ENCODE measurements at regions not wholly inside any gene's neighbourhood (a gene's known extent, or its start where the extent isn't known, plus 50 kb on each side); places are given as distances from the start of the nearest gene placed in this dataset.

- DNase-seq (ENCODE audit: low read depth, low spot score) = no peak
- Histone ChIP-seq H3K9me3 (ENCODE audit: control insufficient read depth in 1 of 2, insufficient read depth in 1 of 2, low read depth in 1 of 2, low read length in 2 of 2) (no peaks in the 10 kb centered on the region), H3K79me2 (ENCODE audit: insufficient read depth, low read length) (no peaks in the 10 kb centered on the region), H4K20me1 (ENCODE audit: insufficient read depth) (no peaks in the 10 kb centered on the region), H3K9me2 (ENCODE audit: insufficient read depth) (no peaks in the 10 kb centered on the region), H3K9ac (ENCODE audit: low read length) (no peak overlapping the region), H3K27me3 (ENCODE audit: insufficient read depth, low read length) (peaks cover 8% of the 10 kb centered on the region), H3K4me3 (replicated peaks in 1 of 2; ENCODE audit: low read depth in 1 of 2, low read length in 2 of 2) (no peak overlapping the region), H3K4me2 (ENCODE audit: low read length) (no peak overlapping the region), H3K36me3 (ENCODE audit: control insufficient read depth in 1 of 2, insufficient read depth in 2 of 2, low read length in 2 of 2) (no peaks in the 10 kb centered on the region), H2AFZ (ENCODE audit: low read depth, low read length, poor library complexity, severe bottlenecking) (no peak overlapping the region), H3K4me1 (ENCODE audit: control insufficient read depth in 1 of 2, insufficient read depth in 2 of 2, low read length in 2 of 2) (no peaks in the 10 kb centered on the region), H3K27ac (ENCODE audit: low read depth, low read length) (no peak overlapping the region)
- ChIA-PET RAD21 (ENCODE audit: low non-redundant PET in 1 of 2, low total read pairs in 2 of 2, uncharacterized antibody in 2 of 2, unreplicated experiment in 2 of 2) (no interaction called here), POLR2A (no interaction called here), CTCF (no interaction called here)
- BruUV-seq (replicated peaks) = no TSS peak
- TF ChIP-seq ZBTB33 (IDR thresholded peaks at IDR 0.05; ENCODE audit: extremely low read depth, insufficient replicate concordance, low read length) (no peak), ZNF274 (IDR thresholded peaks at IDR 0.05; ENCODE audit: low read depth, low read length) (no peak), MAX (IDR thresholded peaks at IDR 0.05) (no peak), TCF7L2 (IDR thresholded peaks at IDR 0.05; ENCODE audit: borderline replicate concordance, extremely low read depth, insufficient read depth, insufficient read length) (no peak), ELF1 (IDR thresholded peaks at IDR 0.05; ENCODE audit: borderline replicate concordance, low read depth) (no peak), POLR2A (IDR thresholded peaks at IDR 0.05; ENCODE audit: borderline replicate concordance, extremely low read depth, insufficient read depth, insufficient read length) (no peak), CBX3 (IDR thresholded peaks at IDR 0.05; ENCODE audit: low read depth) (no peak), FOSL1 (IDR thresholded peaks at IDR 0.05; ENCODE audit: low read depth) (no peak), EGR1 (IDR thresholded peaks at IDR 0.05; ENCODE audit: low read depth) (no peak), REST (IDR thresholded peaks at IDR 0.05; ENCODE audit: low read depth) (no peak), YY1 (IDR thresholded peaks at IDR 0.05; ENCODE audit: extremely low read depth, insufficient replicate concordance, low read depth, low read length) (no peak), ZFX (IDR thresholded peaks at IDR 0.05) (no peak), SRF (IDR thresholded peaks at IDR 0.05; ENCODE audit: low read depth) (no peak), EZH2 (IDR thresholded peaks at IDR 0.05) (no peak), POLR2AphosphoS5 (IDR thresholded peaks at IDR 0.05; ENCODE audit: low read depth, low read length) (no peak), JUND (IDR thresholded peaks at IDR 0.05) (no peak), CEBPB (IDR thresholded peaks at IDR 0.05; ENCODE audit: low read depth) (no peak), SP1 (IDR thresholded peaks at IDR 0.05; ENCODE audit: low read depth) (no peak), CTCF (IDR thresholded peaks at IDR 0.05 in 2 of 3, conservative IDR thresholded peaks at IDR 0.05 in 1 of 3; ENCODE audit: borderline replicate concordance in 1 of 3, insufficient read depth in 1 of 3, low read depth in 2 of 3, low read length in 2 of 3) (no peak), SIN3A (IDR thresholded peaks at IDR 0.05; ENCODE audit: low read depth) (no peak)
- no peak for ATAC-seq
- intact Hi-C loops (cut with micrococcal nuclease) = no loop called here
Observed at GRCh38 chr11:112806256-112806655, 155.0 kb upstream of the NCAM1 start.

Measured in HCT116 (cell line).